Keratinocyte (primary cell): ENCODE measurements at regions not wholly inside any gene's neighbourhood (a gene's known extent, or its start where the extent isn't known, plus 50 kb on each side); places are given as distances from the start of the nearest gene placed in this dataset.

Source experiments
- DNase-seq: peaks from one replicate; pipeline ENCODE4 v3.0.0-alpha.2; 2011; ENCODE audit warnings: low read depth, missing footprints, low spot score
- FAIRE-seq: peaks from 2 replicates; lab custom pipeline; 2011; peaks lifted over from hg19 to GRCh38; lab: Jason Lieb, UNC
- H2AFZ ChIP-seq: 2 replicates; pipeline ENCODE4 v1.6.0; 2012; ENCODE audit warnings: low read length, control low read depth, inconsistent platforms; ENCODE audit not compliant: control insufficient read depth
- H3K27ac ChIP-seq: 2 replicates; pipeline ENCODE4 v1.5.1; 2011; ENCODE audit warnings: low read length; ENCODE audit not compliant: control insufficient read depth, insufficient read depth
- H3K27me3 ChIP-seq: 3 replicates; pipeline ENCODE4 v1.6.0; 2011; ENCODE audit warnings: low read length; ENCODE audit not compliant: control insufficient read depth, insufficient read depth; ENCODE audit errors: extremely low read depth
- H3K36me3 ChIP-seq, 2 experiments: 2 replicates in 1 of 2; 3 replicates in 1 of 2; pipeline ENCODE4 v1.5.1; 2011; ENCODE audit warnings: low read length in 2 of 2, mild to moderate bottlenecking in 1 of 2; ENCODE audit not compliant: control insufficient read depth in 2 of 2, insufficient read depth in 2 of 2; ENCODE audit errors: extremely low read depth in 1 of 2
- H3K4me1 ChIP-seq: 3 replicates; pipeline ENCODE4 v1.5.1; 2011; ENCODE audit warnings: low read length; ENCODE audit not compliant: control insufficient read depth, insufficient read depth; ENCODE audit errors: extremely low read depth
- H3K4me2 ChIP-seq: 3 replicates; pipeline ENCODE4 v1.6.0; 2011; ENCODE audit warnings: low read depth, low read length; ENCODE audit not compliant: control insufficient read depth, insufficient read depth; ENCODE audit errors: extremely low read depth
- H3K4me3 ChIP-seq, 3 experiments: fragments of 200-600 bp in 1 of 3; sonication (generic) in 1 of 3; 2 replicates in 2 of 3; 3 replicates in 1 of 3; pipeline ENCODE4 v1.5.1; 2011 to 2016; ENCODE audit warnings: low read length in 3 of 3, mild to moderate bottlenecking in 3 of 3, control low read depth in 2 of 3, inconsistent platforms in 1 of 3, low read depth in 1 of 3, mixed read lengths in 1 of 3, mixed run types in 1 of 3, moderate library complexity in 1 of 3; ENCODE audit not compliant: control insufficient read depth in 2 of 3, insufficient read depth in 2 of 3; ENCODE audit errors: extremely low read depth in 1 of 3
- H3K79me2 ChIP-seq: 2 replicates; pipeline ENCODE4 v1.6.0; 2012; ENCODE audit warnings: low read length; ENCODE audit not compliant: control insufficient read depth, insufficient read depth
- H3K9ac ChIP-seq: 3 replicates; pipeline ENCODE4 v1.6.0; 2011; ENCODE audit warnings: low read length; ENCODE audit not compliant: control insufficient read depth, insufficient read depth; ENCODE audit errors: extremely low read depth
- H3K9me1 ChIP-seq: 3 replicates; pipeline ENCODE4 v1.6.0; 2011; ENCODE audit warnings: low read length; ENCODE audit not compliant: control insufficient read depth, insufficient read depth; ENCODE audit errors: extremely low read depth
- H3K9me3 ChIP-seq: 2 replicates; pipeline ENCODE4 v1.5.1; 2012; ENCODE audit warnings: low read depth, low read length; ENCODE audit not compliant: control insufficient read depth
- H4K20me1 ChIP-seq: 3 replicates; pipeline ENCODE4 v1.6.0; 2011; ENCODE audit warnings: low read length; ENCODE audit not compliant: control insufficient read depth, insufficient read depth; ENCODE audit errors: extremely low read depth
- CTCF ChIP-seq, 3 experiments: IDR thresholded peaks in 1 of 3; conservative IDR thresholded peaks in 1 of 3; optimal IDR thresholded peaks in 1 of 3; 2 replicates in 2 of 3; 3 replicates in 1 of 3; pipeline versions ENCODE3 to v1.5.1; 2011; ENCODE audit warnings: low read length in 3 of 3, mild to moderate bottlenecking in 3 of 3, moderate library complexity in 2 of 3, control low read depth in 1 of 3, inconsistent platforms in 1 of 3; ENCODE audit not compliant: insufficient read depth in 2 of 3; ENCODE audit errors: extremely low read depth in 1 of 3
- EZH2 ChIP-seq: IDR thresholded peaks from one replicate; pipeline ENCODE4 v1.6.1; 2012; ENCODE audit warnings: inconsistent platforms, mild to moderate bottlenecking, low read length, moderate library complexity
- dilution Hi-C: fragments of 300-500 bp; cut with MboI; formaldehyde crosslinking; loops from one replicate; pipeline ENCODE4 v1.7.0; 2020; ENCODE audit warnings: low sequenced_read_pairs; ENCODE audit not compliant: extremely low pct_ligation_motif_present

GRCh38 chr2:109699646-109700045, 85.5 kb downstream of the SOWAHC start:
- Histone ChIP-seq H2AFZ (peak overlapping the region; percentile 54), H3K36me3 (no peaks in the 10 kb centered on the region), H3K27me3 (no peaks in the 10 kb centered on the region), H3K9ac (peak overlapping the region; percentile 13), H3K9me1 (no peaks in the 10 kb centered on the region), H3K9me3 (no peaks in the 10 kb centered on the region), H3K27ac (peak overlapping the region; percentile 50), H3K4me3 (no peak overlapping the region), H3K4me2 (peak overlapping the region; percentile 83), H3K4me1 (peaks cover 53% of the 10 kb centered on the region), H3K79me2 (no peaks in the 10 kb centered on the region), H4K20me1 (no peaks in the 10 kb centered on the region)
- FAIRE-seq (no peak), DNase-seq (no peak)
- no peak for TF ChIP-seq CTCF (optimal IDR thresholded peaks at IDR 0.05 in 1 of 3, IDR thresholded peaks at IDR 0.05 in 1 of 3, conservative IDR thresholded peaks at IDR 0.05 in 1 of 3; ENCODE audit: extremely low read depth in 1 of 3, insufficient read depth in 2 of 3, low read length in 3 of 3)
- no peak for TF ChIP-seq EZH2
- dilution Hi-C loops, result no loop called here

GRCh38 chr2:109700680-109701274, 86.6 kb downstream of the SOWAHC start:
- Histone ChIP-seq H3K4me1 (peaks cover 51% of the 10 kb centered on the region), H3K79me2 (no peaks in the 10 kb centered on the region), H3K9ac (no peak overlapping the region), H3K9me3 (no peaks in the 10 kb centered on the region), H3K9me1 (no peaks in the 10 kb centered on the region), H3K27ac (no peak overlapping the region), H3K4me3 (no peak overlapping the region), H3K36me3 (no peaks in the 10 kb centered on the region), H3K27me3 (no peaks in the 10 kb centered on the region), H2AFZ (no peak overlapping the region), H3K4me2 (no peak overlapping the region), H4K20me1 (no peaks in the 10 kb centered on the region)
- FAIRE-seq (no peak), DNase-seq (no peak)
- TF ChIP-seq EZH2 (no peak), CTCF (optimal IDR thresholded peaks at IDR 0.05 in 1 of 3, IDR thresholded peaks at IDR 0.05 in 1 of 3, conservative IDR thresholded peaks at IDR 0.05 in 1 of 3; ENCODE audit: extremely low read depth in 1 of 3, insufficient read depth in 2 of 3, low read length in 3 of 3) (no peak)
- dilution Hi-C loops, result no loop called here
